ENCODE measurements at regions not wholly inside any gene's neighbourhood (a gene's known extent, or its start where the extent isn't known, plus 50 kb on each side); places are given as distances from the start of the nearest gene placed in this dataset.

- H3K36me3 ChIP-seq: no peaks in the 10 kb centered on the region
- H3K27ac ChIP-seq: no peak overlapping the region
- no peaks in the 10 kb centered on the region for H3K9me3 ChIP-seq
- H3K27me3 ChIP-seq: no peaks in the 10 kb centered on the region
- DNase-seq: no peak
- no peak overlapping the region for H3K4me3 ChIP-seq
- TF ChIP-seq CTCF (IDR thresholded peaks at IDR 0.05): no peak
- TF ChIP-seq POLR2A (IDR thresholded peaks at IDR 0.05): no peak
- H3K4me1 ChIP-seq: no peaks in the 10 kb centered on the region
Measured at GRCh38 chr3:67723863-67724262, 69.5 kb upstream of the SUCLG2 start.

GRCh38 chr3:67719333-67719732 lies 64.9 kb upstream of the SUCLG2 start:
- H3K9me3 ChIP-seq: no peaks in the 10 kb centered on the region
- no peak overlapping the region for H3K27ac ChIP-seq
- no peak for TF ChIP-seq POLR2A (IDR thresholded peaks at IDR 0.05)
- TF ChIP-seq CTCF (IDR thresholded peaks at IDR 0.05): no peak
- H3K36me3 ChIP-seq: no peaks in the 10 kb centered on the region
- H3K4me3 ChIP-seq: no peak overlapping the region
- no peaks in the 10 kb centered on the region for H3K4me1 ChIP-seq
- no peak for DNase-seq
- no peaks in the 10 kb centered on the region for H3K27me3 ChIP-seq

- TF ChIP-seq CTCF (IDR thresholded peaks at IDR 0.05) (no peak), POLR2A (IDR thresholded peaks at IDR 0.05) (no peak)
- H3K27ac ChIP-seq: no peak overlapping the region
- H3K36me3 ChIP-seq: no peaks in the 10 kb centered on the region
- DNase-seq: no peak
- no peak overlapping the region for H3K4me3 ChIP-seq
- H3K9me3 ChIP-seq: no peaks in the 10 kb centered on the region
- H3K4me1 ChIP-seq: no peaks in the 10 kb centered on the region
- H3K27me3 ChIP-seq: no peaks in the 10 kb centered on the region
Measured at GRCh38 chr3:67715971-67716370, 61.6 kb upstream of the SUCLG2 start.

- H3K9me3 ChIP-seq: no peaks in the 10 kb centered on the region
- H3K4me3 ChIP-seq: no peak overlapping the region
- no peaks in the 10 kb centered on the region for H3K4me1 ChIP-seq
- H3K27me3 ChIP-seq: no peaks in the 10 kb centered on the region
- no peak overlapping the region for H3K27ac ChIP-seq
- no peak for TF ChIP-seq CTCF (IDR thresholded peaks at IDR 0.05)
- TF ChIP-seq POLR2A (IDR thresholded peaks at IDR 0.05): no peak
- no peaks in the 10 kb centered on the region for H3K36me3 ChIP-seq
- no peak for DNase-seq
Measured at GRCh38 chr3:67713764-67714469, 59.5 kb upstream of the SUCLG2 start.

- Histone ChIP-seq H3K9me3 (no peaks in the 10 kb centered on the region), H3K4me3 (no peak overlapping the region), H3K36me3 (no peaks in the 10 kb centered on the region), H3K27ac (no peak overlapping the region), H3K4me1 (no peaks in the 10 kb centered on the region), H3K27me3 (no peaks in the 10 kb centered on the region)
- DNase-seq: no peak
- TF ChIP-seq CTCF (IDR thresholded peaks at IDR 0.05) (no peak), POLR2A (IDR thresholded peaks at IDR 0.05) (no peak)
Measured at GRCh38 chr3:67712259-67712658, 57.8 kb upstream of the SUCLG2 start.

- Histone ChIP-seq H3K4me3 (no peak overlapping the region), H3K36me3 (no peaks in the 10 kb centered on the region), H3K9me3 (no peaks in the 10 kb centered on the region), H3K27ac (no peak overlapping the region), H3K27me3 (no peaks in the 10 kb centered on the region), H3K4me1 (no peaks in the 10 kb centered on the region)
- DNase-seq: no peak
- TF ChIP-seq POLR2A (IDR thresholded peaks at IDR 0.05) (no peak), CTCF (IDR thresholded peaks at IDR 0.05) (no peak)
Measured at GRCh38 chr3:67710396-67710795, 56.0 kb upstream of the SUCLG2 start.

Data from Peyer's patch (tissue), 4 donors.